Stomach smooth muscle (tissue), 2 donors: ENCODE measurements at regions not wholly inside any gene's neighbourhood (a gene's known extent, or its start where the extent isn't known, plus 50 kb on each side); places are given as distances from the start of the nearest gene placed in this dataset.
"Not testable (repeated sequence)": the region's sequence is repeated elsewhere in the genome, so short reads cannot be mapped to it uniquely, and the experiment has no call there.

Source experiments
- H3K27ac ChIP-seq: one replicate; pipeline ENCODE4 v1.7.0; 2013; ENCODE audit warnings: mild to moderate bottlenecking, low read length, inconsistent platforms
- H3K27me3 ChIP-seq, 2 donors: one replicate each; pipeline ENCODE4 v1.7.0; 2013; ENCODE audit warnings: low read length in 2 of 2; ENCODE audit not compliant: insufficient read depth in 2 of 2, control insufficient read depth in 1 of 2
- H3K36me3 ChIP-seq, 2 donors: one replicate each; pipeline ENCODE4 v1.7.0; 2013; ENCODE audit warnings: low read length in 2 of 2; ENCODE audit not compliant: control insufficient read depth in 2 of 2, insufficient read depth in 2 of 2
- H3K4me1 ChIP-seq: one replicate; pipeline ENCODE4 v1.7.0; 2013; ENCODE audit warnings: low read length; ENCODE audit not compliant: control insufficient read depth, insufficient read depth
- H3K4me3 ChIP-seq, 2 donors: one replicate each; pipeline ENCODE4 v1.7.0; 2013; ENCODE audit warnings: low read length in 2 of 2
- H3K9ac ChIP-seq, 2 donors: one replicate each; pipeline ENCODE4 v1.7.0; 2013; ENCODE audit warnings: low read length in 2 of 2, mild to moderate bottlenecking in 1 of 2
- H3K9me3 ChIP-seq, 2 donors: one replicate each; pipeline ENCODE4 v1.7.0; 2013; ENCODE audit warnings: low read length in 2 of 2; ENCODE audit not compliant: control insufficient read depth in 2 of 2
- donor health status: healthy.
- donor health status: Pancreatic carcinoma.

DNA sequence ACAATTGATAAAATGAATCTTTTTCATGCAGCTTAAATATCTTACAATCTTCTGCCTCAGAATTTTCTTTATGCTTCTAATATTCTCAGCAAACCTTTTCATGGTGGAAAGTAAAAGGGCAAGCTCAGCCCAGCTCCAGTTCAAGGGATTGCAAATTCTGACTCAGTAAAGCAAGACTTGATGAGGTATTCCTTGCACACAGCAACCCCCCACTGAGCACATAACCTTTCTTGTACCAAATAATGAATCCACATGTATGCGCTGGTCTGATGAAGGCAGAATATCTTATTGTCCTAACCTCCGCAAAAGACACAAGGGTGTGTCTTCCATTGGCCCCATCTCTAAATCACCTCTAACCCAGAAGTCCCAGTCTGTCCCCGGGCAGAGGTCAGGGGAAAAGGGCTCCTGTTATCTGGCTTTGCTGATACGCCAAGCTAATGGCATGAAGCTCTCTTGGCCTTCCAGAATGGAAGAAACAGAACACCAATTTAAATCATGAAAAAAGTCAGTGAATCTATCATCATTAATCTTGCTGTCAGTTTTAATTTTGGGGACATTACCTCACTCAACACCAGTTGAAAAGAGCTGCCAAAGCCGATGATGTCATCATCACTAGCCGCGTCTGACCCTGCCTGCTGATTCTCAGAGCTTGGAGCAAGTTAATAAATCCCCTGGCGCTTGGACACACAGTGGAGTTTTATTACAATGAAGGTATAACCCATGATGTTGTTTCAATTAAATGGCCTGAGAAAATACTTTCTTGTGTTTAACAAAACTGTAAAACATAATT is 592.5 kb upstream of the CLINT1 start:
- H3K27ac ChIP-seq: no peak overlapping the region
- no peak overlapping the region for H3K4me3 ChIP-seq
- no peak overlapping the region for H3K9ac ChIP-seq
- H3K27me3 ChIP-seq: no peaks in the 10 kb centered on the region
- no peaks in the 10 kb centered on the region for H3K4me1 ChIP-seq
- no peaks in the 10 kb centered on the region for H3K9me3 ChIP-seq
- H3K36me3 ChIP-seq: no peaks in the 10 kb centered on the region

DNA sequence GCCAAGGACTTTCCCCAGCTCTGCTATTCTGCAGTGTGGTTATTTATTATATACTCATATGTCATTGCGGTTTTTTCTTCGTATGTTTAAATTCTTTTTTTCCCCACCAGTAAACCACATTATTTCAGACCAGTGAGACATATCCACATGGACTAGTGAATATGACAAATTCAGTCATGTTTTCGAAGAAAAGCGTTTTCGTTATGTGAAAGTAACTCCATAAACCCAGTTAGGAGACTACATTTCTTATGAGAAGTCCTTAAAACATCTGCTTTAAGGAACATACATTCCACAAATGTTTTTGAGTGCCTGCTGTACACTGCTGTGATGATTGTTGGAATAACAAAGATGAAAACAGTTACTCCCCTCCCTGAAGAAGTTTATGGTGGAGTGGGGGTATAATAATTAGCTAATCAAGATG is 591.8 kb upstream of the CLINT1 start:
- Histone ChIP-seq H3K9me3 (no peaks in the 10 kb centered on the region), H3K4me1 (no peaks in the 10 kb centered on the region), H3K9ac (no peak overlapping the region), H3K36me3 (no peaks in the 10 kb centered on the region), H3K27me3 (no peaks in the 10 kb centered on the region), H3K4me3 (no peak overlapping the region), H3K27ac (no peak overlapping the region)

DNA sequence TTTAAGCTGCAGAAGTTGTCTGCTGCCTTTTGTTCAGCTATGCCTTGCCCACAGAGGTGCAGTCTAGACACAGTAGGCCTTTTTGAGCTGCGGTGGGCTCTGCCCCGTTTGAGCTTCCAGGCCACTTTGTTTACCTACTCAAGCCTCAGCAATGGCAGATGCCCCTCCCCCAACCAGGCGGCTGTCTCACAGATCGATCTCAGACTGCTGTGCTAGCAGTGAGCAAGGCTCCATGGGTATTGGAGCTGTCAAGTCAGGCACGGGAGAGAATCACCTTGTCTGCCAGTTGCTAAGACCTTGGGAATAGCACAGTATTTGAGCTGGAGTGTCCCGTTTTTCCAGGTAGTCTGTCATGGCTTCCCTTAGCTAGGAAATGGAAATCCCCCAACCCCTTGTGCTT is 587.8 kb upstream of the CLINT1 start:
- not testable (repeated sequence) for H3K9ac ChIP-seq, H3K36me3 ChIP-seq

GRCh38 chr5:158439204-158439603 is 580.3 kb upstream of the CLINT1 start:
- not testable (repeated sequence) for H3K9ac ChIP-seq, H3K36me3 ChIP-seq, H3K4me3 ChIP-seq, H3K27ac ChIP-seq, H3K27me3 ChIP-seq, H3K4me1 ChIP-seq, H3K9me3 ChIP-seq

More for the DNA sequence above, 587.8 kb upstream of the CLINT1 start:
- not testable (repeated sequence) for H3K4me1 ChIP-seq, H3K27me3 ChIP-seq, H3K4me3 ChIP-seq, H3K9me3 ChIP-seq, H3K27ac ChIP-seq

DNA sequence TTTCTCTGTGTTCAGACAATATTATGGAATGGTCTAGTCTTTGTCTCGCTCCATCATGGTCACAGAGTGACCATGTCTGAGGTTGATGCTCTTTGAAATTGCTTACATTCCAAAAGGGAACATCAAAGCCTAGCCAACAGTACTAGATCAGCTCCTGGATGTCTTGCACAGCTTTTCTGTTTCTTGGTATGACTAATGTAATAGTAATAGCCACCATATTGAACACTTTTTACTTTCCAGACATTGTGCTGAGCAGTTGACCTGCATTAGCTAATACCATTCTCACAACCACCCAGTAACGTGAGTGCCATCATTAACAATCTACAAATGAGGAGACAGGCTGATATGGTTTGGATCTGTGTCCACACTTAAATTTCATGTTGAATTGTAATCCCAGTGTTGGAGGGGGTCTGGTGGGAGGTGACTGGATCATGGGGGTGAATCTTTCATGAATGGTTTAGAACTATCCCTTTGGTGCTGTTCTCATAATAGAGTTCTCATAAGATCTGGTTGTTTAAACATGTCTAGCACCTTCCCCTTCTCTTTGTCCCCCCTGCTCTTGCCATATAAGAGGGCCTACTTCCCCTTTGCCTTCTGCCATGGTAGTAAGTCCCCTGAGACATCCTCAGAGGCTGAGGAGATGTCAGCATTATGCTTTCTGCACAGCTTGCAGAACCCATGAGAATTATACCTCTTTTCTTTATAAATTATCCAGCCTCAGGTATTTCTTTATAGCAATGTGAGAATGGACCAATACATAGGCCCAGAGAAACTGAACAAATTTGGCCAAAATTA is 577.5 kb upstream of the CLINT1 start:
- Histone ChIP-seq H3K9ac (no peak overlapping the region), H3K27ac (no peak overlapping the region), H3K4me3 (no peak overlapping the region)

GRCh38 chr5:158435161-158435616 is 576.2 kb upstream of the CLINT1 start:
- H3K9ac ChIP-seq: no peak overlapping the region
- no peak overlapping the region for H3K27ac ChIP-seq
- no peaks in the 10 kb centered on the region for H3K36me3 ChIP-seq
- no peaks in the 10 kb centered on the region for H3K27me3 ChIP-seq
- no peak overlapping the region for H3K4me3 ChIP-seq
- H3K4me1 ChIP-seq: no peaks in the 10 kb centered on the region
- peaks cover 0 to under 1% of the 10 kb centered on the region in 2 donors for H3K9me3 ChIP-seq

More for the DNA sequence above, 577.5 kb upstream of the CLINT1 start:
- no peaks in the 10 kb centered on the region for H3K36me3 ChIP-seq
- H3K27me3 ChIP-seq: no peaks in the 10 kb centered on the region
- H3K9me3 ChIP-seq: no peaks in the 10 kb centered on the region
- H3K4me1 ChIP-seq: no peaks in the 10 kb centered on the region

DNA sequence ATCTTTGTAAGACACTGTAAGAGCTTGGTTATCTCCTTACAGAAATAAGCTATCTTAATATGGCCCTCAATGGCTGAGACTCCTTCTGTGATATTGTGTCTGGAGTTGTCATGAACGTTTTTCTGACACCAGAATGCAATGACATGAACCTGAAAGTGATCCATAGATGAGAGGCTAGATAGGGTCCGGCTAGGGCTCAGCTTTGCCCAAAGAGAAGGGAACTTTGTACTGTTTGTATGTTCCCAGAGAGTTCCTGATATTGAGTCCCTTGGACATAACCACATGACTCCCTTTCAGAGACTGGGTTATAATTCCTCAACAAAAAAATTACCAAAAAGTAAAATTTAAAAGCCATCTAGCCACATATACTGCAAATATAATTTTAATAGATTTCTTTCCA is 575.8 kb upstream of the CLINT1 start:
- H3K36me3 ChIP-seq: no peaks in the 10 kb centered on the region
- H3K4me3 ChIP-seq: no peak overlapping the region
- H3K27me3 ChIP-seq: no peaks in the 10 kb centered on the region
- H3K9ac ChIP-seq: no peak overlapping the region
- no peaks in the 10 kb centered on the region for H3K4me1 ChIP-seq
- peaks cover 0 to 5% of the 10 kb centered on the region in 2 donors for H3K9me3 ChIP-seq
- H3K27ac ChIP-seq: no peak overlapping the region

- H3K4me3 ChIP-seq: no peak overlapping the region
- H3K36me3 ChIP-seq: no peaks in the 10 kb centered on the region
- peaks cover 0 to 8% of the 10 kb centered on the region in 2 donors for H3K9me3 ChIP-seq
- no peak overlapping the region for H3K27ac ChIP-seq
- H3K27me3 ChIP-seq: no peaks in the 10 kb centered on the region
- H3K4me1 ChIP-seq: no peaks in the 10 kb centered on the region
- no peak overlapping the region for H3K9ac ChIP-seq
Observed at GRCh38 chr5:158433634-158434033, 574.7 kb upstream of the CLINT1 start.

GRCh38 chr5:158431369-158432029 is 572.6 kb upstream of the CLINT1 start:
- Histone ChIP-seq H3K9ac (no peak overlapping the region), H3K4me3 (no peak overlapping the region), H3K36me3 (no peaks in the 10 kb centered on the region), H3K4me1 (no peaks in the 10 kb centered on the region), H3K27ac (peak overlapping the region; percentile 13), H3K27me3 (no peaks in the 10 kb centered on the region), H3K9me3 (peaks cover 0 to 12% of the 10 kb centered on the region in 2 donors)

DNA sequence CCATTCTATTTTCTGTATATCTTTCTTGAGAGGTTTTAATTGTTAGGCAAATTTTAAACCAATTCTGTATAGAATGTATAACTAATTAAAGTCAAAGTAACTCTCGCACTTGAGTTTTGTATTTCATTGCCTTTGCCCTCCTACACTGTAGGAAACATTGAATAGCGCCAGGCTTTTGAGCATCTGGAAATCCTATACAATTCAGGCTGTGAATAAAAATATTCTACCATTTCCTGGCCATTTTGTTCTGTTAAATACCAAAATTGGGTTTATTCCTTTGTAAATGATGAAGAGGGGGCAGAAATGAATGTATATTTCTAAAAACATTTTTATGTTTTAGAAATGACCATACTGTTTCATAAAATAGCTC is 571.8 kb upstream of the CLINT1 start:
- no peaks in the 10 kb centered on the region for H3K4me1 ChIP-seq
- no peak overlapping the region for H3K27ac ChIP-seq
- peaks cover 0 to 12% of the 10 kb centered on the region in 2 donors for H3K9me3 ChIP-seq
- no peaks in the 10 kb centered on the region for H3K27me3 ChIP-seq
- H3K9ac ChIP-seq: no peak overlapping the region
- no peak overlapping the region for H3K4me3 ChIP-seq
- no peaks in the 10 kb centered on the region for H3K36me3 ChIP-seq
